ENCODE measurements at regions not wholly inside any gene's neighbourhood (a gene's known extent, or its start where the extent isn't known, plus 50 kb on each side); places are given as distances from the start of the nearest gene placed in this dataset.
"Not testable (repeated sequence)": the region's sequence is repeated elsewhere in the genome, so short reads cannot be mapped to it uniquely, and the experiment has no call there.

GRCh38 chr2:240255811-240256703 is 115.6 kb upstream of the OTOS start:
- no peak for DNase-seq

GRCh38 chr2:240256704-240257637 is 116.5 kb upstream of the OTOS start:
- no peak for DNase-seq

GRCh38 chr2:240257940-240258580 is 117.6 kb upstream of the OTOS start:
- DNase-seq = no peak

- no peak for DNase-seq
These were observed 118.2 kb upstream of the OTOS start for GRCh38 chr2:240258685-240259084.

- no peak for DNase-seq
These were observed 118.9 kb upstream of the OTOS start for GRCh38 chr2:240259201-240259923.

GRCh38 chr2:240259924-240260529 is 119.6 kb upstream of the OTOS start:
- DNase-seq = no peak

- DNase-seq = no peak
These were observed 120.2 kb upstream of the OTOS start for GRCh38 chr2:240260664-240261063.

GRCh38 chr2:240262578-240262977 is 122.1 kb upstream of the OTOS start:
- not testable (repeated sequence) for DNase-seq

GRCh38 chr2:240269380-240269779 is 128.9 kb upstream of the OTOS start:
- no peak for DNase-seq

- no peak for DNase-seq
These were observed 129.4 kb upstream of the OTOS start for GRCh38 chr2:240269886-240270285.

GRCh38 chr2:240271716-240272341 is 131.4 kb upstream of the OTOS start:
- DNase-seq = no peak

- no peak for DNase-seq
These were observed 134.9 kb upstream of the OTOS start for GRCh38 chr2:240275386-240275785.

- no peak for DNase-seq
These were observed 136.8 kb upstream of the OTOS start for GRCh38 chr2:240277073-240277806.

GRCh38 chr2:240277807-240278522 is 137.5 kb upstream of the OTOS start:
- DNase-seq = no peak

- no peak for DNase-seq
These were observed 138.2 kb upstream of the OTOS start for GRCh38 chr2:240278661-240279060.

GRCh38 chr2:240280621-240281020 is 140.2 kb upstream of the OTOS start:
- no peak for DNase-seq

- no peak for DNase-seq
These were observed 144.2 kb upstream of the OTOS start for GRCh38 chr2:240284503-240285259.

GRCh38 chr2:240285725-240286124 is 145.3 kb upstream of the OTOS start:
- DNase-seq = no peak

- DNase-seq = no peak
These were observed 146.1 kb upstream of the OTOS start for GRCh38 chr2:240286596-240286995.

Measured in stimulated activated CD4-positive, alpha-beta T cell treated with anti-CD3 and anti-CD28 coated beads, Interleukin-1b, Interleukin-23, amount 100 ng/mL, for 48 hours (primary cell).